Epidermal melanocyte (primary cell): ENCODE measurements at regions not wholly inside any gene's neighbourhood (a gene's known extent, or its start where the extent isn't known, plus 50 kb on each side); places are given as distances from the start of the nearest gene placed in this dataset.
"Not testable (repeated sequence)": the region's sequence is repeated elsewhere in the genome, so short reads cannot be mapped to it uniquely, and the experiment has no call there.

Experiments
- DNase-seq: peaks from one replicate; pipeline ENCODE4 v3.0.0; 2011; ENCODE audit warnings: low spot score; ENCODE audit not compliant: insufficient read length

DNA sequence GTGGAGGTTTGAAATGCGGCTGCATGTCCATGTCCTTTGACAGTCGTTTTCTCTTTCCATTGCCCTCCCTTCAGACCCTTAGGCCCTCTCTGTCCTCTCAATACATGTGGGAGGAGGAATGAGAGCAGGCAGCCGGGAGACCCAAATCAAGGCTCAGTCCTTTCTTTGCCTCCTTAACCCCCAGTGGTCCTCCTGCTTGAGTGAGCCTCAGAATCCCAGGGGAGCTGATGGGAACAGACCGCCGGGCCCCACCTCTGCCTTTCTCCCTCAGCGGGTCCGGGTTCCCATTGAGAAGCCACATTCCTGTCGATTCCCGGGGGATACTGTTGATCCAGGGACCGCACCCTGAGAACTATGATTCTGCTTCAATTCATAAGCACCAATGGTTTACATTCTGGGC is 77.9 kb upstream of the RFLNA start:
- no peak for DNase-seq

DNA sequence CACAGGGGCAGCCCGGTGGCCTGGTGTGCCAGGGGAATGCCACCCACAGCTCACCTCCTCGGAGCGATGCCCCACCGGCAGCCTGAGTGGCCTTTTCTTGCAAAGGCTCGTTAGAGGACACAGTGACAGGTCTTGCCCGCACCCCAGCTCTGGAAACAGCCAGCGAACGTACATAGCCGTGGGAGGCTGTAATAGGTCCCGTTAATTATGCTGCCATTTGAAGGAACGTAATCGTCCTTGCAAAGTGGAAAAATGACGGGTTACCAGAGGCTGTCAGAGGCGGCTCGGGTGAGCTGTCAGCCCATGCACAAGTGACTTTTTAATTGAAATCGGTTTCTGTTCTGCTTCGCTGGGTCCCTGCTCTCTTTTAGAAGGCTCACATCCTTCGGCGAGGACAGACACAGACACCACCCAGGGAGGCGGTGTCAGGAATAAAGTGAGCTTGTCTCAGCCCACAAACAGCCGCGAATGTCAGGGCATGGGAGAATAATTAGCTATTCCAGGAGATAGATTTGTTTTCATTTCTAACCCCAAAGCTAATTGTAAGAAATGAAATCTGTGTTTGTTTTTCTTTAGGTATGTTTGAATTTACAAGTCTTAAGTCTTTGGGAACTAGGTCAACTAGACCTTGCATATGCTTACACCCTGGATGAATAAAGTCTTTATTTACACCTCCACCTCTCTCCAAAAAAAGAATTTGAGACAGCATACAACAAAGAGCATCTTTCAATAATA is 77.2 kb upstream of the RFLNA start:
- no peak for DNase-seq

DNA sequence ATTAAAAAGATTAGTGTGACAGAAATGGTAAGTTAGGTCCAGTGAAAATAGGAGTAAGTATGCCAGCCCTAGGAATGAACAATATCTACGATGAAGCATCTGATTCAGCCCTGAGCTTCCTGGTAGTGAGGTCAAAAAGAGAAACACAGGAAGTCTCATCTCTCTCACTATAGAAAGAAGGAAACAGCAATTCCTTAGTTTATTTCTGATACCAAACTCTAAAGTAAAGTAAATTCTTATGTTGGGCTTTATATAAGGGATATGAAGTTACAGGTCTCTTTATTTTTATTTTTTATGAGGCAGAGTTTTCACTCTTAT is 76.7 kb upstream of the RFLNA start:
- no peak for DNase-seq

DNA sequence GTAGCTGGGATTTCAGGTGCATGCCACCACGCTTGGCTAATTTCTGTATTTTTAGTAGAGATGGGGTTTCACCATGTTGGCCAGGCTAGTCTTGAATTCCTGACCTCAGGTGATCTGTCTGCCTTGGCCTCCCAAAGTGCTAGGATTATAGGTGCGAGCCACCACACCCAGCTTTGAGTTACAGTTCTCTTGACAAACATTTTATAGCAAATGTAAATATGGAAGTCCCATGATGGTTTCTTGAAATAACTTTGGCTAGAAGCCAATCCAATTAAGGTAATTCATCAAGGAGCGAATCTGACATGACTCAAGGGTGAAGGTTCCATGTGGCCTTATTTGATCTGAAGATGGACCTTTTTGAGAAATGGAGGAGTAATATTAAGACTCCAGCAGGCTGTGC is 76.2 kb upstream of the RFLNA start:
- not testable (repeated sequence) for DNase-seq

DNA sequence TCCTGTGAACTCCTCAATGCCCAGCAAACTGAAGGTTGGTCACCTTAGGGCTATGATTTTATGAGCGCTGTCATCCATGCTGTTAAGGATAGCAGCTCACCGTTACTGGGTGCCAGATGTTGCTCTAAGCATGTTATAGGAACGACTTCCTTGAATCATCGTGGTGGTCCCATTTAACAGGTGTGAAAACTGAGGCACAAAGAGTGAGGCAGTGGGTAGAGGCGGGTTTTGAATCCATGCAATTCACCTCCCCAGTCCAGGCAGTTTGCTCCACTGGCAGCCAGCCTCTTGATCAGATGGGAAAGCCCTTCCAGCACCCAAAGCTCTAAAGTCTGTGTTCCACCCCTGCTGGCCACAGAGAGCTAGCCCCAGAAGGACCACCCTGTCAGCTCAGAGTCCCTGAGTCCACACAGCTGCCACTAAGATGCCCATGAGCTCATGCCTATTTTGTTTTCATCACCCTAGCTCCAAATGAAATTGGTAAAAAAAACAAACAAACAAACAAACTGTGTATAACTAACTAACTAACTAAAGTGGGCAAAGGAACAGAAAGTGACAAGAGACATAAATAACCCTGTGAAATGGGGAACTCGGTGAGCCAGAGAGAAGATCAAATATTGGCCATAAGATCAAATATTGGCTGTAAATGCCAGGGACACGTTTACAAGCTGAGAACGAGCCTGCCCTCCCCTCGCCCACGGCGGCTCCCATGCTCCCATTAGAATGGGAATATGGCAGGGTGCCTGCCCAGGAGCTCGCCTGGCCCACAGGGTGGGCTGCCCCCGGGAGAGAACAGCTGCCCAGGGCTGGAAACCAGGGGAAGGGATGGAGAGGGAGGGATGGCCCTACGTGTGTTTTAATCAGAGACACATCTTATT is 72.3 kb upstream of the RFLNA start:
- no peak for DNase-seq

DNA sequence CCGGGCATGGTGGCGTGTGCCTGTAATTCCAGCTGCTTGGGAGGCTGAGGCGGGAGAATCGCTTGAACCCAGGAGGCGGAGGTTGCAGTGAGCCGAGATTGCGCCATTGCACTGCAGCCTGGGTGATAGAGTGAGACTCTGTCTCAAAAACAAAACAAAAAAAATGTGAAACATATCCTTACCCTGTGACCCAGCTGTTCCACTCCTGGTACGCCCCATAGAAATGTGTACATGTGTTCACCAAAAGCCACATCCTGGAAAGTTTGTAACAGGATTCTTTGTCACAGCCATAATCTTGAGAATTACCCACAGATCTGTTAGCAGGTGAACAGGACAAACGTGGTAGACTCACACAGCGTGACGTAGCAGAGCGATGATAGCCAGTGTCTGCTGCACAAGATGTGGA is 71.2 kb upstream of the RFLNA start:
- DNase-seq: not testable (repeated sequence)

DNA sequence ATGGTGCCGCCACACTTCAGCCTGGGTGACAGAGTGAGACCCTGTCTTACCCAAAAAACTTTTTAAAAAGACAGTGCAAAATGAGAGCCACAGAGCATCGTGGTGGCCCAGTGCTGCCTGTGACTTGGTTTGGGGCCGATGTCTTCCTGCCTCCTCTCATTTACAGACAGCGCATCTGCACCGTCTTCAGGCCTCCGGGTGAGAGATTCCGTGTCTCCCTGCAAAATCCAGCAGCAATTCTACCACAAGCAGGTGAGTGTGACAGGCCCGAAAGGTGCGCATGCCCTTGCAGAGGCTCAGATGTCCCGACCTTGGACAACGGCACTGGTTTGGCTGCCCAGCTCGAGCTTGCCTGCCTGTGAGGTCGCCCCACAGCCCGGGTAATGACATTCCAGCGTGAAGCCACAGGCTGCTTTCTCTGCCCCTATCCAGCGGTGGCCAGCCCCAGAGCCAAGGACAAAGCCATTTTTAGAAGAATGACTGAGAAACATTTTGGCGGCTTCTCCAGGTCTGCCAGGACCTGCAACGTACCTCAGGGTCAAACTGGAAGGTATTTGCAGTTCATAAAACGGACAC is 70.3 kb upstream of the RFLNA start:
- DNase-seq: no peak

DNA sequence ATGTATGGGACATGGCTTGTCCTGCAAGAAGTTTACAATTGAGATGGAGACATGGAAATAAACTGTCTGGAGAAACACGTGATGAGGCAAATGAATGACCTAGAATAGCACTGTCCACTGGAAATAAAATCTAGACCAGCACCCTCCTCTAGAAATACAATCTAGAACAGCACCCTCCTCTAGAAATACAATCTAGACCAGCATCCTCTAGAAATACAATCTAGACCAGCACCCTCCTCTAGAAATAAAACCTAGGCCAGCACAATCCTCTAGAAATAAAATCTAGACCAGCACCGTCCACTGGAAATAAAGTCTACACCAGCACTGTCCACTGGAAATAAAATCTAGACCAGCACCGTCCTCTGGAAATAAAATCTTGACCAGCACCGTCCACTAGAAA is 69.2 kb upstream of the RFLNA start:
- DNase-seq: no peak

DNA sequence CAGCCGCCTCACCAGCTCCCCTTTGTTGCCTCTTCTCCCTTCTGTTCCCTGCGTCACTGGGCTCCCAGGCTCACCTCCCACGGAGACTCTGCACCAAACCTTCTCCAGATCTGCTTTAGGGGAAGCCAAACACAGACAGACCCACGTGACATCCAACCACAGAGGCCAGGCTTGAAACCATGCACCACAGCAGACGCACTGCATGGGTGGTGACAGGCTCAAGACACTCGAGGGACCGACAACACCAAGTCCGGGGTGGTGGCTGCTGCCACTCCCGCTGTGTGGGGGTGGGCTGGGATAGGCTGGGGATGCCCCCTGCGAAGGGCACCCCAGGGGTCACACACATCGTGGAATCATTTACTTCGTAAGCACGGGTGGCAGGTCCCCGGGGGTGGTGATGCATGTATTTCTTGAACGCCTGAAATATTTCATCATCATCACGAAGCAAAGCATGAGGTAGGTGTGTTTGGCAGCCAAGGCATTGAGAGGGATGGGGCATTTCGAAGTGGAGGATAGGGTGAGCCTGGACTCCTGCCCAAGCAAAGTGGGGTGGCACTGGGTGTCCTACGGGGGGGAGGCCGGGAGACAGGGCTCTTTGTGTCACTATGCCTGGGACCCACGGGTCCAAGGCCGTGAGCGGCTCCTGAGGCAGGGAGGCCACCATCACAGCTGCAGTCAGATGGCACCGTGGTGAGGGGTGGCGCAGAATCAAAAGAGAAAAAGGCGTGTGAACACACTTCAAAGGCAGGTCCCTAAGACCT is 66.8 kb upstream of the RFLNA start:
- no peak for DNase-seq

DNA sequence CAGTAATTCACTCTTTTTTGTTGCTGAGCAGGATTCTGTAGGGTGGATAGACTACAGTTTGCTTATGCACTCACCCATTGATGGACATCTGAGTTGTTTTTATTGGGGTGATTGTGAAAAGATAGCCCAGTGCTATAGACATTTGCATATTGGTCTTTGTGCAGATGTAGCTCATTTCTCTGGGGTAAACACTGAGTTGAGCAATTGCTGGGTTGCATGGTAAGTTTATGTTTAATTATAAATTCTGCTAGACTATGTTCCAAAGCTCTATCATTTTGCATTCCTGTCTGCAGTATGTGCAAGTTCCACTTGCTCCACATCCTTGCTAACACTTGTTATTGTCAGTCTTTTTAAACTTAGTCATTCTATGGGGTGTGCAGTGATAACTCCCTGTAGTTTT is 65.4 kb upstream of the RFLNA start:
- no peak for DNase-seq

DNA sequence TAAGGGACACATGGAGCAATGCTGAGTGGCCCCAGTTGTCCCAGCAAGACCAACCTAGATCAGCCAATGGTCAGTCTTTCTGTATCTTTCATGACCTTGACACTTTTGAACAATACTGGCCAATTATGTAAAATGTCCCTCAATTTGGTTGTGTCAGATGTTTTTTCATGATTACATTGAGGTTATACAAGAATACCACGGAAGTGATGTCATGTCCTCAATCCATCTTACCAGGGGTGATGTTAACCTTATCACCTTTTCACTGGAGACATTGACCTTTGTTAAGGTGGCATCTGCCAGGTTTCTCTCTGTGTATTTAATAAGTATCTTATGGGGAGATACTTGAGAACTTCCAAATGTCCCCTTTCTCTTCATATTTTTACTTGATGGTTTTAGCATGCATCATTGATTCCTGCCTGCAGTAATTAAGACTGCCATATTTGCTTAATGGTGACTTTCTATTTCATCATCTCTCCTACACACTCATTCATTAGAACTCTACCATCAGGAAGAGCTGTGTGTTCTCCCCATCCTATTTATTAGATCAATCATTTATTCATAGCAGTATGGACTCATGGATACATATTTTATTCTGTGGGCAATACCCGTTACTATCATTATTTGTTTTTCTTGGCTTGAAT is 64.7 kb upstream of the RFLNA start:
- DNase-seq: no peak

DNA sequence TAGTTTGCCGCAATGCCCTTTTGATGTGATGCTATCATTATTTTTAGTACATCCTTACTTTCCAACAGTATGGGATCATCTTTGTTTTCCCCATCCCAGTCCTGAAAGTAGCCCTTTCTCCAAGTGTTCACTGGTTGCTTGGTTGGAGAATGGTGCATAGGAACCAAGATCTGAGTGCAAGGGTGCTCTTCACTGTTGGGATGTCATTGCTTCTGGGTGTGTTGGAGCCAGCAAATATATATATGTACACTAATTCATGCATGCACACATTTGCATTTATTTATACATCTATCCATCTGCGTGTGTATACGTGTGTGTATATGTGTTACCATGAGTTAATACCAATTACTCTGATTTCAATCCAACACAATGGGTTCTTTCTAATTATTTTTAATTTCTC is 64.1 kb upstream of the RFLNA start:
- no peak for DNase-seq

DNA sequence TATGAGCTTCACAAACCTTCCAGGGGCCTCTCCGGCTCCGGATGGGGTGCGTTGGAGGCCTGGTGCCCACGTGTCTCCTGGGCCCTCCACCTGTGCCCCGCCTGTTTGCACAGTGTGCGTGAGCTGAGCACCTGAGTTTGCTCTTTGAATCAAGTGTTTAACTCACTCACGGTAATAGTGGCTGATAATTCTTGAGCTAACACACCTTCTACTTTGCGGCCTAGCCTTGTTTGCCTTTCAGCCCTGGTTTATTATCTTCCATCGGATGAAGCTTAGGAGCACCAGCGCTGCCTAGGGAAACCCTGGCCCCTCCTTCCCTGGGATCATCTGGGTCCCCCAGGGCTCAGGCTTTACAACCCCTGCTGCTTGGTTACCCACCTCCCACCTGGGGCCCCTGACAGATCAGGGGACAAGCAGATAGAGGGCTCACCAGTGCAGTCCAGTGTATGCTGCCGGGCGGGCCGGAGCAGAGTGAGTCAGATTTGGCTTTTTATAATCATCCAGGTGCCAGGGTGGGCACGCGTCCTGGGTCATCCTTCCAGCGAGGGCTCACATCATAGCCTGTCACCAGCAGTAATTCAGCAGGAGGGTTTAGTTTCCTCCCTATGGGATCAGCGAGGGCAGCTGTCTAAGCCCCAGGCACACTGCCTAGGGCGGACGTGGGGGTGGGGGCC is 62.8 kb upstream of the RFLNA start:
- no peak for DNase-seq

DNA sequence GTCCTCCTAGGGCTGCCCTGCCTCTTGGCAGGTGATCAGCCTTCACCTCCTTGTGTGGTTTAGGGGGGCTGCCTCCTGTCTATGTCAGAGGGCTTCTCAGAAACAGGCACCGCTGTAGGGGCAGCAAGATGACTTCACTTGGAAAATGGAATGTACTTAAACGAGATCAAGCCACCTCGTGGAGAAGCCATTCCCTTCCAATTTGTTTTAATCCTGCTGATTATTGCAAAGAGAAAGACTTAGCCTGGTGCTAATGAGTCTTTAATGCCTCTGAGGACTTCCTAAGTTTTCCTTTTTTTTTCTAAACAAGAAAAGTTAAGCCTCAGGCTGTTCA is 62.3 kb upstream of the RFLNA start:
- no peak for DNase-seq

DNA sequence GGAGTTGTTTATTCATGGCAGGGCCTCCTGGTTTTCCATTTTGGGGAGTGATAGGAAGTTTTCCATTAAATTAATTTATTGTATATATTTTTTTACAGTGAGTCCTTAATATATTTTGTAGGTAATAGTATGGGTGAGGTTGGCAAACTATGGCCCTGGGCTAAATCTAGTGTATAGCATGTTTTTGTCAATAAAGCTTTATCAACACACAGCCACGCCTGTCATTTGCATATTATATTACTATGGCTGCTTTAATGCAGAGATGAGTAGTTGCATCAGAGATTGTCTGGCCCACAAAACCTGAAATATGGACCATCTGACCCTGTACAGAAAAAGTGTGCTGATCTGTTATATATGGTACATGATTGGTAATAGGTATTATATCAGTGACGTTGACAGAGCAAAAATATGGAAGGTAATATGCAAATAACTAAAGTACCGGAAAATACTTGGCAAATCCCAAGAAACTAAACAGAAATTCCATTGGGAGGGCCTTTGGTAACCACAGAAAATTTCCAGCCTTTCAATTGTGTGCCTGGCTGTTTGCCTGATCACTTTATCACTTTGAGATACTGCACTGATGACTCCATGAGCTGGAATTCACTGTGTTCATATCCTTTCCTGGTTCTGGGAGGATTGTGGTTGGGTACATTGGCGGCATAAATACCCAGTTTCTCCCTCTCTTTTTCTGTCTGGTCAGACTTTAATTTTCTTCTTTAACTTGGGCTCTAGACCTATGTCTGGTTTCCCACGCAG is 61.7 kb upstream of the RFLNA start:
- no peak for DNase-seq

DNA sequence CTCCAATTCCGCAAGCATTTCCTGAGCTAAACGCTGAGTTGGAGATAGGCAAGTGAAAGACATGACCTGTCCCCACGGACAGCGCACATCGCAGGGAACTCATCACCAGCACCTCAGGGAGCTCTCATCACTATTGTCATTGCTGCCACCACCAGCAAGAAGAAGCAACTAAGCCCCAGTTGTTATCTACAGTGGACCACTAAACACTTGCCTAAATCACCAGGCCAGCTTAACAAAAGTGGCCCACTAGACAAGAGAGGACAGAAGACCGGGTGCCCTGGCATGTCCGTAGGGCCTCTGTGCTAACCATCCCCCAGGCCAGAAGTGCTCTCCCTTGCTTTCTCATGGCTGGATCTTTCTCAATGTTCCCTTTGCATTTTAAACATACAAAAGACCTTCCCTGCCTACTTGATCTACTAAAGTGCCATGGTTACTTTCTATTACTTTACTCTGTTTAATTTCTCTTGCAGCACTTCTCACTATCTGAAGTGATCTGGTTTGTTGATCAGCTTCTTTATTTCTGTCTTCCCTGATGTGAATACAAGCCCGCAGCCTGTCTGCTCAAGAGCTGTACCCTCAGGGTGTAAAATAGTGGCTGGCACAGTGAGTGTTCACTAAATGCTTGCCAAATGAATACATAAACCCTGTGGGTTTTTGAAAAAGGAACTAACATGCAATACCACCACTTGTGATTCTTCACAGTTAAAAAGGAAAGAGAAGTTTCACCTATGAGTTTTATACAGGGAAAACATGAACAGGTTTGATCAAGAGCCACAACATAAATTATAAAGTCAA is 60.9 kb upstream of the RFLNA start:
- peak; percentile 43 for DNase-seq

DNA sequence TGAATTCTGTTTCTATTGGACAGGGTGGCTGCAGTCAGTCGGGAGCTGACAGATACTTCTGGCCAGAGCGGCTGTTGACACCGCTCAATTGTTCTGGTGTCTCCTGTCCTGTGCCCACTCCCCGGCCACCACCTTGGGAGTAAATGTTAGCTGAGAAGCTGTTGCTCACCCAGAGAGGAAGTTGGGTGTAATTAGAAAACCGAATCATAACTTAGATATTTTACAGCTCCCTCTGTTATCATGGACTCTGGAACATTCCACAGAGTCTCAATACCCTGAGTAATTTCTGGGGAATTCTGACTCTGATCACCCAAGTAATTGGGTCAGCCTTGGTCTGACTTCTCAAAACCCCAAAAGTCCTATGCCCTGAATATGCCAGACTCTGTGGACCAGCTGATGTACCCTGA is 58.3 kb upstream of the RFLNA start:
- DNase-seq: no peak

DNA sequence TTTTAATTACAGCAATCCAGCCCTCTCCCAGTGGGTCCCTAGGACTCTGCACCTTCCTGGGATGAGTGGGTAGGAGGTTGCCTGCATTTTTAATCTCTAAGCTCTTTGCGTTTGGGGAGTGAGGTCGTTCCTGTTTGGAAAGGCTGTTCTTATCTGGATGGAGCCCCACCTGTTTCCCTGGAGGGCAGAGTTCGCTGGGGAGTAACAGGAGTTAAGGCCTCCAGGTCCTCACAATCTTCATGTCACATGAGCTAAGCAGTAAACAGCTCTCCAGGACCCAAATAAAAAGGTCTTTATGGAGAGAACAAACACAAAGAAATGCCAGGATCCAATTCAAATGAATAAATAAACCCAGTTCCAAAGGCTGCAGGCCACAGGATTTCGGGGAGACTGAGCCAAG is 56.0 kb upstream of the RFLNA start:
- no peak for DNase-seq

DNA sequence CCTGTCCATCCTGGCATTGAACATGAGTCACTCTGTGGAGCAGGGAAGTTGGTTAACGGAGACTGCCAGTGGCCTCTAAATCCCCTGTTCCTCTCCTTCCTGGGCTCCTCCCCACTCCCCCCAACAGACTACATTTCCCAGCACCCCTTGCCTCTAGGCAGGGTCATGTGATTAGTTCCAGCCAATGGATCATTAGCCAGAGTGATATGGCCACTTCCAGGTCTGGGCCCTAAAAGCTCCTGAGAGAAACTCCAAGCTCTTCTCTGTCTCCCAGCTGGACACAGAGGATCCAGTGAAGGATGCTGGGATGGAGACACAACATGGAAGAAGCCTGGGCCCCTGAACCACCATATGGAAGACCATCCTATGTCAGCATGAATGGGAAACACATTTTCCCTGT is 54.4 kb upstream of the RFLNA start:
- no peak for DNase-seq
